NB4 (cell line): ENCODE measurements at regions not wholly inside any gene's neighbourhood (a gene's known extent, or its start where the extent isn't known, plus 50 kb on each side); places are given as distances from the start of the nearest gene placed in this dataset.

ENCODE experiments used
- DNase-seq: peaks from one replicate; pipeline ENCODE4 v3.0.0; 2010; ENCODE audit warnings: low read depth
- H3K4me3 ChIP-seq: one replicate; pipeline ENCODE4 v1.5.1; 2011; ENCODE audit warnings: mild to moderate bottlenecking, low read depth, low read length, moderate library complexity
- MAX ChIP-seq: IDR thresholded peaks from 2 replicates; pipeline ENCODE4 v1.6.1; 2011; ENCODE audit warnings: low read depth, low read length
- MYC ChIP-seq: IDR thresholded peaks from 2 replicates; pipeline ENCODE4 v1.6.1; 2011; ENCODE audit warnings: low read depth, low read length
- POLR2A ChIP-seq: IDR thresholded peaks from 2 replicates; pipeline ENCODE4 v1.6.1; 2011; ENCODE audit warnings: mild to moderate bottlenecking; ENCODE audit not compliant: insufficient read length; ENCODE audit errors: extremely low read depth
- TF ChIP-seq, protein P1 (sequence below): IDR thresholded peaks from one replicate; pipeline ENCODE4 v1.5.1; 2012; ENCODE audit warnings: low read depth, low read length

DNA sequence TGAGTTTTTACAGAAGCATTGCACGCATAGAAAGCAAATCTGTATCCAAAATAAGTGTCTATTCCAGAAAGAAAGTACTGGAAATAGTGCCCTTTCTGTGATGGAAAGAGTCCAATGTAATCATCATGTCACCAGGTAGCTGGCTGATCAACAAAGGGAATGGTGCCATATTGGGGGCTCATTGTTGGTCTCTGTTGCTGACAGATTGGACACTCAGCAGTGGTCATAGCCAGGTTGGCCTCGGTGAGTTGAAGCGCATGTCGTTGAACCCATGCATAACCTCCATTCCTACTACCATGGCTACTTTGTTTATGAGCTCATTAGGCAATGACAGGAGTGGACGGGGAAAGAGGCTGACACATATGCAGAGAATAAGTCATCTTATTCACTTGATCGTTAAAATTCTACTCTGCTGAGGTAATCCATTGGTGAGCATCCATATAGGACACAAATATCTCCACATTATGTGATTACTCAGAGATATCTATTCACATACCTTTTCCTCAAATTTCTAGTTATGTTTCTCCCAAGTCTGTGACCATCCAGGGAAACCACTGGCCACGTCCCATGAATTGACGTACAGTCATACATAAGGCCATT, 560.5 kb downstream of the HAO1 start:
- H3K4me3 ChIP-seq = no peak overlapping the region
- no peak for DNase-seq
- TF ChIP-seq POLR2A (no peak), MYC (no peak), MAX (no peak)
- TF ChIP-seq, protein P1, sequence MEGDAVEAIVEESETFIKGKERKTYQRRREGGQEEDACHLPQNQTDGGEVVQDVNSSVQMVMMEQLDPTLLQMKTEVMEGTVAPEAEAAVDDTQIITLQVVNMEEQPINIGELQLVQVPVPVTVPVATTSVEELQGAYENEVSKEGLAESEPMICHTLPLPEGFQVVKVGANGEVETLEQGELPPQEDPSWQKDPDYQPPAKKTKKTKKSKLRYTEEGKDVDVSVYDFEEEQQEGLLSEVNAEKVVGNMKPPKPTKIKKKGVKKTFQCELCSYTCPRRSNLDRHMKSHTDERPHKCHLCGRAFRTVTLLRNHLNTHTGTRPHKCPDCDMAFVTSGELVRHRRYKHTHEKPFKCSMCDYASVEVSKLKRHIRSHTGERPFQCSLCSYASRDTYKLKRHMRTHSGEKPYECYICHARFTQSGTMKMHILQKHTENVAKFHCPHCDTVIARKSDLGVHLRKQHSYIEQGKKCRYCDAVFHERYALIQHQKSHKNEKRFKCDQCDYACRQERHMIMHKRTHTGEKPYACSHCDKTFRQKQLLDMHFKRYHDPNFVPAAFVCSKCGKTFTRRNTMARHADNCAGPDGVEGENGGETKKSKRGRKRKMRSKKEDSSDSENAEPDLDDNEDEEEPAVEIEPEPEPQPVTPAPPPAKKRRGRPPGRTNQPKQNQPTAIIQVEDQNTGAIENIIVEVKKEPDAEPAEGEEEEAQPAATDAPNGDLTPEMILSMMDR = no peak

DNA sequence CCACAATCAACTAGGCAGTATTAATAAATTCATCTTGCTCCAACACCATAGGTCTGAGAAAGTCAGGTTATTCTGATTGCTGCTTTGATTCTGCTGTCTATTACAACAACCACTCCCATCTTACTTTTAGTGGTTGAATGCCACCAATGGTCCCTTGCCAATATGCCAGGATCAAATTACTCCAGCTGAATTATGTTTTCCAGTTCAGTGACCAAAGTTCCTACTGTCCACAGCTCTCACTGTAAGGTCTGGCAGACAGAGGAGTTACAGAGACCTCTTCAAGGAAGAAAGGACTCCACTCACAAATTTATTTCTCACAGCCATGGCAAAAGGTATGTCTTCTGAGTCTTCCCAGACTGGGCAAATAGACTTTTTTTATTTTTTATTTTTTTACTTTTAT, 557.0 kb downstream of the HAO1 start:
- no peak for DNase-seq
- H3K4me3 ChIP-seq = no peak overlapping the region
- TF ChIP-seq, protein P1 = no peak
- TF ChIP-seq MYC = no peak
- no peak for TF ChIP-seq MAX
- TF ChIP-seq POLR2A = no peak

GRCh38 chr20:7387638-7388193, 552.5 kb downstream of the HAO1 start:
- DNase-seq = no peak
- TF ChIP-seq MAX = no peak
- TF ChIP-seq, protein P1 = no peak
- no peak for TF ChIP-seq POLR2A
- no peak for TF ChIP-seq MYC
- no peak overlapping the region for H3K4me3 ChIP-seq

DNA sequence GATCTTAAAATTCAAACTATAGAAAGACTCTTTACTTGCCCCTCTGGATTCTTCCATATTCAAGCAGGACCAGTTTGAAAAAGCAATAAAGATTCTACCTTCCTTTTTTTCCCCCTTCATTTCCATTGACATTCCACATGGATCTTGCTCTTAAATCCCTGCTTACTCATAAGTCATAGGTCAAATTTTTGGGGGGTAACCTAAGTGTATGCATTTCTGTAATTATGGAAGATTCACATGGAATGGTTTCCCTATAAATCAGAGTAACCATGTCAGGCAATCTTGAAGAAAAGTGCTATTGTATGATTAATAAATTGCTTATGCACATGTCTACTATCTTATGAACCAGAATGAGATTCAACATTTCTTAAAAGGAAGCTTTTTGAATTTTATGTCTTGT, 551.0 kb downstream of the HAO1 start:
- DNase-seq = no peak
- TF ChIP-seq, protein P1 = no peak
- no peak for TF ChIP-seq MYC
- no peak for TF ChIP-seq MAX
- no peak for TF ChIP-seq POLR2A
- no peak overlapping the region for H3K4me3 ChIP-seq

DNA sequence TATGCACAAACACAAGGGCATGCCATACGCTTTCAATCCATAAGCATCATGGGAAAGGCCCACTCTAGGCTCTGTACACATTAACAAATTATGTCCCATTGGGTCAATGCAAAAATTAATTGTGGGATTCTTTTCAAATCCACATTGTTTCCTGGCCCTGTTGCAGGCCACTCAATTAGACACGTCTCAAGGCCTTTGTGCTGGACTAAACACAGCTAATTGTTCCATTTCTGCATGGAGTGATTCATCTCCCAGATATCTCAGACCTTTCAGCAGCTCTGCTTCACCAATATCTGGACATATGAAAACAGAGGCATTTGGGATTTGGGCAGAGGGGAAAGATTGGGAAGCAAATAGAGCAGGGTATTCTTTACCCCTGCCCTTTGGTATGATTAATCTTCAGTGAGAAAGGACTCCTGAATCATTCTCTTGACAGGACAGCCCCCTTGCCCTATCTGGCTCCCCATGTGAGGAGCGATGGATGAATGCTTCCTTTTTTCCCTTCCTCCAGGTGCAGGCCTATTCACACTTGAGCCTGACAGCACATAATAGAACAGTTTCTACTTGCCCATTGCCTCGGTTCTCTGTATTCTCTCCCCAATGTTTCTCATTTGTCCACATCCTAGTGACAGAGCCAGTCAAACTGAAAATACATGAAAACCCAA, 547.6 kb downstream of the HAO1 start:
- no peak overlapping the region for H3K4me3 ChIP-seq
- no peak for TF ChIP-seq POLR2A
- TF ChIP-seq MAX = no peak
- no peak for TF ChIP-seq MYC
- TF ChIP-seq, protein P1 = no peak
- DNase-seq = no peak
